A172 (cell line): ENCODE measurements at regions not wholly inside any gene's neighbourhood (a gene's known extent, or its start where the extent isn't known, plus 50 kb on each side); places are given as distances from the start of the nearest gene placed in this dataset.
"Not testable (repeated sequence)": the region's sequence is repeated elsewhere in the genome, so short reads cannot be mapped to it uniquely, and the experiment has no call there.

Experiments used
- DNase-seq: peaks from one replicate; pipeline ENCODE4 v3.0.0-alpha.2; 2015; ENCODE audit warnings: low spot score

GRCh38 chr12:28980436-28980835 is 168.6 kb upstream of the FAR2 start:
- no peak for DNase-seq

GRCh38 chr12:28987538-28988324 is 161.3 kb upstream of the FAR2 start:
- no peak for DNase-seq

GRCh38 chr12:28988325-28988704 is 160.8 kb upstream of the FAR2 start:
- no peak for DNase-seq

- DNase-seq: no peak
Observed at GRCh38 chr12:28991626-28992025, 157.5 kb upstream of the FAR2 start.

- DNase-seq: no peak
Observed at GRCh38 chr12:28993720-28994119, 155.4 kb upstream of the FAR2 start.

- no peak for DNase-seq
Observed at GRCh38 chr12:28994179-28994715, 154.8 kb upstream of the FAR2 start.

DNA sequence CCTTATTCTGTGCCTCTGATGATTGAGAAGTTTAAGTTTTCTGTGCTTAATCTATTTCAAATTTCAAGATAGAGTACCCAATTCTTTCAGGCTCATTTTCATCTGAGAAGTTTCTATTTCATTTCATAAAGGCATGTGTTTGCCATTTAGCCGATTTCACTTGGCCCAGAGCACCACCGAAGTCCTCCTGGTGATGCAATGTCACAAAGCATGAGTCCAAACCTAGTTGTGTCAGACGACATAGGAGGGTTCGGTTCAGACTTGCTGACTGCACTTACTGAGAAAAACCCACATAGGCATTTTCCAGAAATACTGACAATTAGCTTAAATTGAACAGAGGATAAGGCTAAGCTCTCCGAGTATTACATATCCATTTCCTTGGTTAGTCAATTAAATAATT is 152.4 kb upstream of the FAR2 start:
- no peak for DNase-seq

DNA sequence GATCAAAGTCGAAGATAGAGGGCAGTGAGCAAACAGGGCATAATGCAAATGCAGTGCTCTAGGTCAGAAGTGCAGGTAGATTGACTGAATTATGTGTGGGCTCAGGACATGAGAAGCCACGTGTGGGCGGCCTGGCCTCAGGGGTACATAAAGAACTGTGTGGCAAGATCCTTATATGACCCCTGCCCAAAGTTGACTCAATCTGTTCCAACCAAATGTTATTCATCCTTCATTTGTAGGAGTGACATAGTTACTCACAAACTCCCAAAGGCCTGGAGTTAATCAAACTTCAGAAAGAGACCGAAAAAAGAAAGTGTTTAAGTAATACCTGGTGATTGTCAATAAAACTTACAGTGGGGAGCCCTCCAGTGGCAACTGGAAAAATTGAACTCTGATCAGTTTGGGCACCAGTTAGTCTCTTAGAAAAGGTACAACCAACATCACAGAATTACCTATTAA is 150.4 kb upstream of the FAR2 start:
- DNase-seq: peak; percentile 11

GRCh38 chr12:29004066-29004935 is 144.8 kb upstream of the FAR2 start:
- DNase-seq: no peak

- no peak for DNase-seq
Observed at GRCh38 chr12:29004936-29005304, 144.2 kb upstream of the FAR2 start.

DNA sequence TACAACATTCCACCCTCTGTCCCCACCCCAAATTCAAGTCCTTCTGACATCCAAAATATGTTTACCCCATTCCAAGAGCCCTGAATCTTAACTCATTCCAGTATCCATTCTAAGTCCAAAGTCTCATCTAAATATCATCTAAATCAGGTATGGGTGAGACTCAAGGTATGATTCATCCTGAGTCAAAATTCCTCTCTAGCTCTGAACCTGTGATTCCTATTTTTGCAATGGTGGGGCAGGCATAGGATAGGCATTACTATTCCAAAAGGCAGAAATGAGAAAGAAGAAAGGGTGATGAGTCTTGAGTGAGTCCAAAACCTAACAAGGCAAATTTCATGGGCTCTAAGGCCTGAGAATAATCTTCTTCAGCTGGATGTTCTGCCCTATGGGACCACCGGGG is 140.3 kb upstream of the FAR2 start:
- DNase-seq: no peak

DNA sequence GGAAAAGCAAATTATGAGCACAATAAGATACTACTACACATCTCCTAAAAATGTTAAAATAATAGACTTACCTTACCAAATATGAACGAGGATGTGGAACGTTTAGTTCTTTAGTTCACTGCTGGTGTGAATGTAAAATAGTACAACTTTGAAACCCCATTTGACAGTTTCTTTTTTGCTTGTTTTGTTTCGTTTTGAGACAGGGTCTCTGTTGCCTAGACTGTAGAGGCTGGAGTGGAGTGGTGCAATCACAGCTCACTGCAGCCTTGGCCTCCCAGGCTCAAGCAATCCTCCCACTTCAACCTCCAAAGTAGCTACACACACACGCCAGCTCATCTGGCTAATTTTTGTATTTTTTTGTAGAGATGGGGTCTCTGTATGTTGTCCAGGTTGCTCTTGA is 136.4 kb upstream of the FAR2 start:
- no peak for DNase-seq

GRCh38 chr12:29017532-29017931 is 131.5 kb upstream of the FAR2 start:
- DNase-seq: not testable (repeated sequence)

GRCh38 chr12:29023436-29024076 is 125.5 kb upstream of the FAR2 start:
- no peak for DNase-seq

DNA sequence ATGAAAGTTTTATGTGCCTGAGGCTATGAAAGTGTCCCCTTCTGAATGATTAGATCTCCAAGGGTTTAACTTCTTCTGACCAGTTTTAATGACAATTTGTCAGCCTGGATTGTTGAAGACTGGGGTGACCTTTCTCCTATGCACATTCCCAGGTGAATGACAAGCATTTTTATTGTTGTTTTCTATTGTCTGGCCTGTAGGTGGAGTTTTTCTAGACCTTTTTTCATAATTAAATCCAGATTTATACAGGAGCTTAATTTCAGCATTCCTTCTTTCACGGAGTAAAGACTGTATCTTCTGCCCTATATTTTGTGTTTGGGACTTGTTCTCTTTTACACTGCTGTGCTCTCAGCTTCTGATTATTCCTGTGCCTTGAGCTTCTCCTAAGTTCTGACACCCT is 125.0 kb upstream of the FAR2 start:
- DNase-seq: no peak

- no peak for DNase-seq
Observed at GRCh38 chr12:29025937-29026336, 123.1 kb upstream of the FAR2 start.

GRCh38 chr12:29026419-29026818 is 122.7 kb upstream of the FAR2 start:
- DNase-seq: no peak

DNA sequence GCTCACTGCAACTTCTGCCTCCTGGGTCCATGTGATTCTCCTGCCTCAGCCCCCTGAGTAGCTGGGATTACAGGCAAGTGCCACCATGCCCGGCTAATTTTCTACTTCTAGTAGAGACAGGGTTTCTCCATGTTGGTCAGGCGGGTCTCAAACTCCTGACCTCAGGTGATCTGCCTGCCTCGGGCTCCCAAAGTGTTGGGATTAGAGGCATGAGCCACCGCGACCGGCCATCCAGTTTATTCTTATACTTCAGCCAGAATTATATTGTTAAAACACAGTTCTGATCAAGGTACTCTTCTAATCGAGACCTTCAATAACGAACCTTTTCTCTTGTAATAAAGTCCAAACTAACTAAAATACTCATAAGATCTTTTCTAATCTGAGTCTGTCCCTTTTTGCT is 119.6 kb upstream of the FAR2 start:
- DNase-seq: not testable (repeated sequence)

- no peak for DNase-seq
Observed at GRCh38 chr12:29030006-29030405, 119.1 kb upstream of the FAR2 start.

- DNase-seq: no peak
Observed at GRCh38 chr12:29032446-29032845, 116.6 kb upstream of the FAR2 start.

DNA sequence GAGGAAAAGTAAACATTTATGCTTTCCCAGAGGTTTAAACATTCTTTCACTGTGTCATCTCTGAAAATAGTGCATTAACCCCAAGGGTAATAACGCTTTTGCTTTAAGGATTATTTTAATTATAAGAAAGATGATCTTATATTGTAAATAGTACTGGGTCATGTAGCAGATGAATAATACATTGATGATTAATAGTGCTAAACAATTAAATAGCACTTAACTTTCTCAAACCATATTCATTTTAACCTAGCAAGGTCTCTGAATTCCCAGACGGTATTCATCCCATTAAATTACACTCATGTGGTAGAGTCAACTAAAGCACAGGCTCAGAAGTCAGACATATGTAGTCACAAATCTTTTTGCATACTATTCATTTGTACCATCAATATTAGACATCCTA is 115.6 kb upstream of the FAR2 start:
- DNase-seq: no peak

DNA sequence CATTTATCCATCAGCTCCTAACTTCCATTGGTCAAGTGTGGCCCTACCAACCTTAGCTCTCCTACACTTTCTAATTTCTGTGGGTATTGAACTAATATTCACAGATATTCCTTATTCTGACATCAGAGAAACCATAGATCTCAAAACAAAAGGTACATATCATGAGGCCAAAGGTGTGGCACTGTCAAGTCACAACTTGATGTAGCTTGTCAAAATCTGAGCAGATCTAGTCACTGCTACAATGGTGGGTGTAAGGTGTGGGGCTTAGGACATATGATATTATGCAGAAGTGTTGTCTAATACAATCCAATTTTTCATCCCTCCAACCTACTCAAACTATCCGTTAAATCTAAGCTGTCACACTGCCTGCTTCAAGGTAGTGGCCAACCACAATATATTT is 114.0 kb upstream of the FAR2 start:
- DNase-seq: no peak
